Osteocyte (in vitro differentiated cells): ENCODE measurements at regions not wholly inside any gene's neighbourhood (a gene's known extent, or its start where the extent isn't known, plus 50 kb on each side); places are given as distances from the start of the nearest gene placed in this dataset.
"Not testable (repeated sequence)": the region's sequence is repeated elsewhere in the genome, so short reads cannot be mapped to it uniquely, and the experiment has no call there.

Experiments
- DNase-seq: peaks from one replicate; pipeline ENCODE4 v3.0.0; 2021; ENCODE audit warnings: mixed read lengths; ENCODE audit not compliant: unreplicated experiment; ENCODE audit errors: extremely low spot score
- H3K27ac Mint-ChIP-seq: one replicate; pipeline ENCODE4 v1.8.0; 2021; ENCODE audit warnings: mild to moderate bottlenecking, mixed read lengths; ENCODE audit not compliant: unreplicated experiment
- H3K27me3 Mint-ChIP-seq: one replicate; pipeline ENCODE4 v1.8.0; 2021; ENCODE audit warnings: mixed read lengths; ENCODE audit not compliant: unreplicated experiment
- H3K36me3 Mint-ChIP-seq: one replicate; pipeline ENCODE4 v1.8.0; 2021; ENCODE audit warnings: mixed read lengths; ENCODE audit not compliant: unreplicated experiment
- H3K4me1 Mint-ChIP-seq: one replicate; pipeline ENCODE4 v1.8.0; 2021; ENCODE audit warnings: mixed read lengths; ENCODE audit not compliant: unreplicated experiment
- H3K4me3 Mint-ChIP-seq: one replicate; pipeline ENCODE4 v1.8.0; 2021; ENCODE audit warnings: mild to moderate bottlenecking, moderate library complexity, mixed read lengths; ENCODE audit not compliant: unreplicated experiment
- H3K9me3 Mint-ChIP-seq: one replicate; pipeline ENCODE4 v1.8.0; 2021; ENCODE audit warnings: mixed read lengths; ENCODE audit not compliant: unreplicated experiment
- TF ChIP-seq, protein P1 (sequence below): fragments of 200-600 bp; sonication (generic); IDR thresholded peaks from 2 replicates; pipeline ENCODE4 v1.5.0; 2021; ENCODE audit warnings: antibody characterized with exemption, mild to moderate bottlenecking, moderate library complexity

DNA sequence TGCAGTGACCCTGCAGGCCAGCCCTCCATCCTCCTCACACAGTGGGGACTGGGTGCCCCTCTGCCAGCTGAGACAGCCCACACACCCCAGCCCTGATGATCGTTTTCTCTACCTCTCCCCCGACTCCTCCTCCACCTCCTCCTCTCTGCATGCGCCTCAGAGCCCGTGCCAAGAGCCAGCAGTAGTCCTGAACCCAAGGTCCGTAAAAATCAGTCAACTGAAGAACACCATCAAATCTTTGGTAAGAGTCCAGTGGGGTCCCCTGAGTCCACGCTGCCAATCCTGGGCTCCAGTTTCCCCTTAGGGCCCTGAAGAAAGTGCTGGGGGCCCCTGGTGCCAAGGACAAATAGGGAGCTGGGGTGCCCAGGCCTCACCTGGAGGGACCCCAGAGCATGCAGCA is 109.3 kb upstream of the FAN1 start:
- DNase-seq: peak; percentile 67
- TF ChIP-seq, protein P1, sequence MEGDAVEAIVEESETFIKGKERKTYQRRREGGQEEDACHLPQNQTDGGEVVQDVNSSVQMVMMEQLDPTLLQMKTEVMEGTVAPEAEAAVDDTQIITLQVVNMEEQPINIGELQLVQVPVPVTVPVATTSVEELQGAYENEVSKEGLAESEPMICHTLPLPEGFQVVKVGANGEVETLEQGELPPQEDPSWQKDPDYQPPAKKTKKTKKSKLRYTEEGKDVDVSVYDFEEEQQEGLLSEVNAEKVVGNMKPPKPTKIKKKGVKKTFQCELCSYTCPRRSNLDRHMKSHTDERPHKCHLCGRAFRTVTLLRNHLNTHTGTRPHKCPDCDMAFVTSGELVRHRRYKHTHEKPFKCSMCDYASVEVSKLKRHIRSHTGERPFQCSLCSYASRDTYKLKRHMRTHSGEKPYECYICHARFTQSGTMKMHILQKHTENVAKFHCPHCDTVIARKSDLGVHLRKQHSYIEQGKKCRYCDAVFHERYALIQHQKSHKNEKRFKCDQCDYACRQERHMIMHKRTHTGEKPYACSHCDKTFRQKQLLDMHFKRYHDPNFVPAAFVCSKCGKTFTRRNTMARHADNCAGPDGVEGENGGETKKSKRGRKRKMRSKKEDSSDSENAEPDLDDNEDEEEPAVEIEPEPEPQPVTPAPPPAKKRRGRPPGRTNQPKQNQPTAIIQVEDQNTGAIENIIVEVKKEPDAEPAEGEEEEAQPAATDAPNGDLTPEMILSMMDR: no peak
- H3K9me3 Mint-ChIP-seq: no peaks in the 10 kb centered on the region
- H3K4me3 Mint-ChIP-seq: no peak overlapping the region
- peaks cover 9% of the 10 kb centered on the region for H3K27me3 Mint-ChIP-seq
- H3K4me1 Mint-ChIP-seq: peaks cover 3% of the 10 kb centered on the region
- no peak overlapping the region for H3K27ac Mint-ChIP-seq
- no peaks in the 10 kb centered on the region for H3K36me3 Mint-ChIP-seq

DNA sequence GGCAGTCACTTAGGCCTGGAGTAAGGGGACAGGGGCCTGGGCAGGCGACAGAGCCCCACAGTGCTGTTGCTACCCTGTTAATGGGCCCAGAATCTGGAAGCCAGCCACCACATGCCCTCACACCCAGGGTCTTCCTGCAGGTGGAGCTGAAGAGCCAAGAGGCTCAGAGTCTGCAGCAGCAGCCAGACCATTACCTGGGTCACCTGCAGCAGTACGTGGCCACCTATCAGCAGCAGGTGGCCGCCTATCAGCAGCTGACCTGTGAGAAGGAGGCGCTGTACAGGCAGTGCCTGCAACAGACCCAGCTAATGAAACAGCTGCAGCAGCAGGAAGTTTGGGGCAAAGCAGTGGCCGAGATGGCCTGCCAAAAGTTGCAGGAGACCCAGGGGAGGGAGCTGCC is 104.2 kb upstream of the FAN1 start:
- not testable (repeated sequence) for H3K4me1 Mint-ChIP-seq, H3K27ac Mint-ChIP-seq, H3K27me3 Mint-ChIP-seq, H3K36me3 Mint-ChIP-seq, H3K9me3 Mint-ChIP-seq, DNase-seq, H3K4me3 Mint-ChIP-seq
- TF ChIP-seq, protein P1: peak; percentile 27

DNA sequence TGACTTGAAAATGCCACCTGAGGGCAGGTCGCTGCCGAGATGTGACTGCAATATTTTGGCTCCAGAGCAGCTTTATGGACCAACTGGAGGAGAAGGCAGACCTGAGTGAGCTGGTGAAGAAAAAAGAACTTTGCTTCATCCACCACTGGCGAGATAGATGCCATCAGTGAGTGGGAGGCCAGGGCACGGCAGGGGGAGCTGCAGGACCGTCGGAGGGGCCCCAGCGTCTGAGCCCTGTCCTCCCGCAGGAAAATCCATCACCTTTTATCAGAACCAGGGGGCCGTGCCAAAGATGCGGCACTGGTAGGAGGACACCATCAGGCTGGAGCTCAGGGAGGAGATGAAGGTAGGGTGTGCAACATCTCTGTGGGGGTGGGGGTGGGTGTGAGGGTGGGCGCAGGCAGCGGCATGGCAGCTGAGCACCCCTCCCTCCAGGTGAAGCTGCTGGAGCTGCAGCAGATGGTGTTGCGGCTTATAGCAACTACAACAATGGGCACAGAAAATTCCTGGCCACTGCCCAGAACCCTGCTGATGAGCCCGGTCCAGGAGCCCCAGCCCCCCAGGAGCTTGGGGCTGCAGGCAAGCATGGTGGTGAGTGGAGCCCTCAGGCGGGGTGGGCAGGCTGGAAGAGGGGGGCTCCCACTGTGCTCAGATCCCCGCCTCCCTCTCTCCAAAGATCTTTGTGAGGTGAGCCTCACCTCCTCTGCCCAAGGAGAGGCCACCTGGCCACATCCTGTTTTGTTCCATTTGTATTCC is 102.4 kb upstream of the FAN1 start:
- TF ChIP-seq, protein P1: peak; percentile 50
- H3K36me3 Mint-ChIP-seq, H3K9me3 Mint-ChIP-seq: not testable (repeated sequence)

DNA sequence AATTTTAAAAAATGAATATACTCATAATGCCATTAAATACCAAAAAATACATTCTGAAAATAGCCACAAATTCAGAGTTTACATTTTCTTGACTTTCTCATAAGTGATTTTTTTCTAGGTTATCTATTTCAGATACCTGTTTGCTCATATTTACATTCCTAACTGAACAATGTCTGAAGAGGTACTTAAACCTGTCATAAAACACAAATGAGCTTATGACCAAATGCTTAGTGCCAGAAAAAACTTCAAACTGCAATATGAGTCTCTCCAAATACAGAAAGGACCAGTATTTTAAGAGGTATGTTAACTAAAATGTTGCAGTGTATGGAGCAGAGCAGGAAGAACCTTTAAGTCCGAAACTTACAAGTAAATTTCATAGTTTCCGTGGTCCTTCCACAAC is 101.7 kb upstream of the FAN1 start:
- not testable (repeated sequence) for H3K36me3 Mint-ChIP-seq, H3K27me3 Mint-ChIP-seq, H3K9me3 Mint-ChIP-seq, H3K4me1 Mint-ChIP-seq, H3K27ac Mint-ChIP-seq, H3K4me3 Mint-ChIP-seq, DNase-seq

More for the DNA sequence above, 102.4 kb upstream of the FAN1 start:
- H3K4me1 Mint-ChIP-seq, H3K27ac Mint-ChIP-seq, H3K27me3 Mint-ChIP-seq, DNase-seq, H3K4me3 Mint-ChIP-seq: not testable (repeated sequence)

DNA sequence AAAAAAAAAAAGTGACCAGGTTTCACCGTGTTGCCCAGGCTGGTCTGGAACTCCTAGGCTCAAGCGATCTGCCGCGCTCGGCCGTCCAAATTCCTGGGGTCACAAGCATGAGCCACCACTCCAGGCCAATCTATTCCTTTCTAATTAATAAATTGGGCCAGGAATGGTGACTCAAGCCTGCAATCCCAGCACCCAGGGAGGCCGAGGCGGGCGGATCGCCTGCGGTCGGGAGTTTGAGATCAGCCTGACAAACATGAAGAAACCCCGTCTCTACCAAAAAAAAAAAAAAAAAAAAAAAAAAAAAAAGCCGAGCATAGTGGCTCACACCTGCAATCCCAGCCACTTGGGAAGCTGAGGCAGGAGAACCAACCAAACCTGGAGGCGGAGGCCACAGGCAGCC is 100.0 kb upstream of the FAN1 start:
- not testable (repeated sequence) for DNase-seq, H3K9me3 Mint-ChIP-seq, H3K27ac Mint-ChIP-seq, H3K4me3 Mint-ChIP-seq, H3K4me1 Mint-ChIP-seq, H3K36me3 Mint-ChIP-seq, H3K27me3 Mint-ChIP-seq

DNA sequence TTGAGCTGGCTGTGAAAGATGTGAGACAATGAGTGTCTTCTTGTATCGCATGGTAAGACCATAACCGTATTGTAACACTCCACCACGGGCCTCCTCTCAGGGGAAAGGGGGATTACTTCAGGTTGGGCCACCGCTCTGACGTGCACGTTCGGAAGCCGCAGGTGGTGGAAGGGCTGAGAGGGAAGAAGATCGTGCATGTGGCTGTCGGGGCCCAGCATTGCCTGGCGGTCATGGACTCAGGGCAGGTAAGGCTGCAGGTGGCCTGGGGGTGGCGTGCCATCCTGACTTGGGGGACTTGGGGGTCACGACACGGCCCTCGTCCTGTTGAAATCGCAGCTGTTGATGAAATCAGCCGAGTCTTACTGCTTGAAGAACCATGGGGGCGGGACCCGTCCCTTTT is 87.3 kb upstream of the FAN1 start:
- Mint-ChIP-seq H3K27me3 (peaks cover 2% of the 10 kb centered on the region), H3K9me3 (no peaks in the 10 kb centered on the region), H3K4me1 (no peaks in the 10 kb centered on the region), H3K27ac (no peak overlapping the region), H3K4me3 (no peak overlapping the region), H3K36me3 (no peaks in the 10 kb centered on the region)
- TF ChIP-seq, protein P1: no peak
- no peak for DNase-seq

DNA sequence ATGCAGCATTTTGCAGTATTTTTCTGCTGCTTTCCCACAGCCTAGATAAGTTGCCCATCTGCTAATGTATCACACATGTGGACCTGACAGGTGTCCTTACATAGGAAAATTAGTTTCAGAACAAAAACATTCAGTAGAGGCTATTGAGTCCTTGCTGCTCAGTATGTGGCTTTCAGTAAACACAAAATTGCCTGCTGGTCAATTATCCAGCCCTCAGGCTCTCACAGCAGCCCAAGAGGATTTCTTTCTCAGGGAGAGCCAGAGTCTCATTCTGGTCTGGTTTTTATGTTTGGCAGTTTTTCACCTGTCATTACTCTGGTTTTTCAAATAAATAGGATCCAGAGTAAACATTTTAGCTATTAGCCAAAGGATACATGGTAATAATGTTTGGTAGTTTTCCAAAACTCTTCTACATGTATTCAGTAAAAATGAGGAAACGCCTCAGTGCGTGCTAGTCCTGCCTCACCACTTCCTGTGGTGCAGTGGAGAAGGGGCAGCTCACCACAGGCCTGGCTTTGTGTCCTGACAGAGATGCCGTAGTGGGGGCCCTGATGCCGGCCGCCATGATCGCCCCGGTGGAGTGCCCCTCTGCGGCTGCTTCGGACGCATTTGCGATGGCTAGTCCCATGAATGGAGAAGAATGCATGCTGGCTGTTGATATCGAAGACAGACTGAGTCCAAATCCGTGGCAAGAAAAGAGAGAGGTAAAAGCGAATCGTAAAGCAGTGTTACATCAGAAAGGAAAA is 80.5 kb upstream of the FAN1 start:
- not testable (repeated sequence) for H3K36me3 Mint-ChIP-seq, DNase-seq, H3K9me3 Mint-ChIP-seq, H3K27me3 Mint-ChIP-seq
- peaks cover 17% of the 10 kb centered on the region for H3K4me1 Mint-ChIP-seq
- peak overlapping the region; percentile 99 for H3K27ac Mint-ChIP-seq
- H3K4me3 Mint-ChIP-seq: peak overlapping the region; percentile 93
